ENCODE measurements at regions not wholly inside any gene's neighbourhood (a gene's known extent, or its start where the extent isn't known, plus 50 kb on each side); places are given as distances from the start of the nearest gene placed in this dataset.

- ChIA-PET CTCF (no interaction called here), POLR2A (ENCODE audit: unreplicated experiment) (no interaction called here)
- no peaks in the 10 kb centered on the region for H3K9me2 ChIP-seq (ENCODE audit: insufficient read depth)
- peaks cover 13% of the 10 kb centered on the region; the same call in 1 of the 2 replicates for H3F3A ChIP-seq (ENCODE audit: insufficient read depth, low read depth)
- no peak overlapping the region for H3K27ac ChIP-seq
- intact Hi-C loops (cut with micrococcal nuclease; ENCODE audit: unreplicated experiment), result no loop called here
- peaks cover 66% of the 10 kb centered on the region for H3K4me1 ChIP-seq (replicated peaks; ENCODE audit: insufficient read depth)
- no peak for TF ChIP-seq EZH2 (IDR thresholded peaks at IDR 0.05; ENCODE audit: low read depth)
- TF ChIP-seq, protein P1, sequence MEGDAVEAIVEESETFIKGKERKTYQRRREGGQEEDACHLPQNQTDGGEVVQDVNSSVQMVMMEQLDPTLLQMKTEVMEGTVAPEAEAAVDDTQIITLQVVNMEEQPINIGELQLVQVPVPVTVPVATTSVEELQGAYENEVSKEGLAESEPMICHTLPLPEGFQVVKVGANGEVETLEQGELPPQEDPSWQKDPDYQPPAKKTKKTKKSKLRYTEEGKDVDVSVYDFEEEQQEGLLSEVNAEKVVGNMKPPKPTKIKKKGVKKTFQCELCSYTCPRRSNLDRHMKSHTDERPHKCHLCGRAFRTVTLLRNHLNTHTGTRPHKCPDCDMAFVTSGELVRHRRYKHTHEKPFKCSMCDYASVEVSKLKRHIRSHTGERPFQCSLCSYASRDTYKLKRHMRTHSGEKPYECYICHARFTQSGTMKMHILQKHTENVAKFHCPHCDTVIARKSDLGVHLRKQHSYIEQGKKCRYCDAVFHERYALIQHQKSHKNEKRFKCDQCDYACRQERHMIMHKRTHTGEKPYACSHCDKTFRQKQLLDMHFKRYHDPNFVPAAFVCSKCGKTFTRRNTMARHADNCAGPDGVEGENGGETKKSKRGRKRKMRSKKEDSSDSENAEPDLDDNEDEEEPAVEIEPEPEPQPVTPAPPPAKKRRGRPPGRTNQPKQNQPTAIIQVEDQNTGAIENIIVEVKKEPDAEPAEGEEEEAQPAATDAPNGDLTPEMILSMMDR (conservative IDR thresholded peaks at IDR 0.05), result no peak
- no peak overlapping the region for H3K4me3 ChIP-seq
- no peaks in the 10 kb centered on the region for H4K20me1 ChIP-seq (ENCODE audit: insufficient read depth)
- H3K79me2 ChIP-seq (ENCODE audit: low read depth), result no peaks in the 10 kb centered on the region
- no peak for DNase-seq
- no peaks in the 10 kb centered on the region for H3K9me3 ChIP-seq (ENCODE audit: insufficient read depth, low read depth)
- H2AFZ ChIP-seq, result no peak overlapping the region
- BruUV-seq (replicated peaks), result no TSS peak
- H3K27me3 ChIP-seq (ENCODE audit: insufficient read depth, low read depth), result no peaks in the 10 kb centered on the region
- peak overlapping the region; percentile 26; the same call in 1 of the 2 replicates for H3K4me2 ChIP-seq
- H3K36me3 ChIP-seq (ENCODE audit: low read depth), result no peaks in the 10 kb centered on the region
These were observed 114.7 kb upstream of the WNT4 start for GRCh38 chr1:22257290-22258275.

DNA sequence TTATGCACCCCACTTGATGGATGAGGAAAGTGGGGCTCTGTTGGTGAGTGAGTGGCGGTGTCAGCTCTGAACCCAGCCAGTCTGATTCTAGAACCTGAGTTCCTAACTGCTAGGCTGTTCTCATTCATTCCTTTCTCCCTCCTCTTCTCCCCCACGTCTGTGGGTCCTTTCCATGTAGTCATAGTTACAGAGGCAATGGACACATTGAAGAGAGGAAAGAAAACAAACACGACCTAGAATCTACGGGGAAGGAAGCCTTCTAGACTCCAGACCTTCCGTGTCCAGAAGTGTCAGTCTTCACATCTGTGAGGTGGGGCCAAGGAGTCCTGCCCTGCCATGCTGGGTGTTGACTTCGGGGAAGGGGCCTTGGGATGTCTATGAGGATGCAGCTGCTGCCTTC, 115.8 kb upstream of the WNT4 start:
- Histone ChIP-seq H3K27me3 (ENCODE audit: insufficient read depth, low read depth) (no peaks in the 10 kb centered on the region), H3K4me3 (no peak overlapping the region), H3K27ac (peak overlapping the region; percentile 89), H3K4me2 (peak overlapping the region; percentile 71), H4K20me1 (ENCODE audit: insufficient read depth) (no peaks in the 10 kb centered on the region), H3K36me3 (ENCODE audit: low read depth) (no peaks in the 10 kb centered on the region), H3F3A (ENCODE audit: insufficient read depth, low read depth) (peaks cover 13% of the 10 kb centered on the region; the same call in 1 of the 2 replicates), H3K4me1 (replicated peaks; ENCODE audit: insufficient read depth) (peaks cover 55% of the 10 kb centered on the region), H3K79me2 (ENCODE audit: low read depth) (no peaks in the 10 kb centered on the region), H3K9me2 (ENCODE audit: insufficient read depth) (no peaks in the 10 kb centered on the region), H3K9me3 (ENCODE audit: insufficient read depth, low read depth) (no peaks in the 10 kb centered on the region), H2AFZ (no peak overlapping the region)
- BruUV-seq (replicated peaks), result no TSS peak
- TF ChIP-seq, protein P1 (conservative IDR thresholded peaks at IDR 0.05), result no peak
- TF ChIP-seq EZH2 (IDR thresholded peaks at IDR 0.05; ENCODE audit: low read depth), result no peak
- no peak for DNase-seq
- intact Hi-C loops (cut with micrococcal nuclease; ENCODE audit: unreplicated experiment), result no loop called here
- CTCF ChIA-PET, result no interaction called here
- POLR2A ChIA-PET (ENCODE audit: unreplicated experiment), result no interaction called here

DNA sequence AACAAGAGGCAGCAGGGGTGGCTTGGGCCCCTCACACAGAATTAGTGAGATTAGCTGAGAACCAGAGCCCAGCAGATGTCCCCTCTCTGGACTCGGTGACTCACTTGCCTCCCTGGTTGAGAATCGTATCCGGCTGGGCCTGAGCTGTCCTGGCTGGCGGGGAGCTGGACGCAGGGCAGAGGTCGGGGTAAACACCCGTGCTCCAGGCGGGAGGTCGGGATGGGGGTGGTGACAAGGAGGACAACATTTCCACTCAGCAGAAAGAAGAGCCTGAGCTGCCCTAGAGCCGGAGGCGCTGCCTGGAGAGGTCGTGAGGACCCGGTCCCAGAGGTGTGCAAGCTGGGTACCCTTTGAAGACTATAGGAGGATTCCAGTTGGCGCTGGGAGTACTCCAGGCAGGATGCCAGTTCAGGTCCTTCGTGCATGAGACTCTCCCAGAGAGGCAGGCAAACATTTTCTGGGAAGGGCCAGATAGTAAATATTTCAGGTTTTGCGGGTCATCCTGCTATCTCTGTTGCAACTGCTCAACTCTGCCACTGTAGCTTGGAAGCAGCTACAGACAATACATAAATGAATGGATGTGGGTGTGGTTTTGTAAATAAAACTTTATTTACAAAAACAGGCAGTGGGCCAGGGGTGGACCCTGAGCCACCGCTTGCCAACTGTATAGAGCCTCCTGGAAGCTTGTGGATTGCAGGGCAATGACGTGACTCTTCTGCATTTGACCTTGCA, 116.8 kb upstream of the WNT4 start:
- intact Hi-C loops (cut with micrococcal nuclease; ENCODE audit: unreplicated experiment), result no loop called here
- TF ChIP-seq EZH2 (IDR thresholded peaks at IDR 0.05; ENCODE audit: low read depth), result no peak
- TF ChIP-seq, protein P1 (conservative IDR thresholded peaks at IDR 0.05), result no peak
- H3K4me1 ChIP-seq (replicated peaks; ENCODE audit: insufficient read depth), result peaks cover 56% of the 10 kb centered on the region
- no TSS peak for BruUV-seq (replicated peaks)
- H3K9me3 ChIP-seq (ENCODE audit: insufficient read depth, low read depth), result no peaks in the 10 kb centered on the region
- 0 out of 2 replicates have a peak overlapping the region, but pooled peaks have one; percentile 50 for H2AFZ ChIP-seq
- peak; percentile 43 to 83 for DNase-seq
- POLR2A ChIA-PET (ENCODE audit: unreplicated experiment), result no interaction called here
- H3K27me3 ChIP-seq (ENCODE audit: insufficient read depth, low read depth), result no peaks in the 10 kb centered on the region
- H3K79me2 ChIP-seq (ENCODE audit: low read depth), result no peaks in the 10 kb centered on the region
- CTCF ChIA-PET, result no interaction called here
- no peaks in the 10 kb centered on the region for H3K36me3 ChIP-seq (ENCODE audit: low read depth)
- H4K20me1 ChIP-seq (ENCODE audit: insufficient read depth), result no peaks in the 10 kb centered on the region
- no peaks in the 10 kb centered on the region for H3K9me2 ChIP-seq (ENCODE audit: insufficient read depth)
- peak overlapping the region; percentile 71 for H3K4me2 ChIP-seq
- H3K4me3 ChIP-seq, result peak overlapping the region; percentile 14; the same call in 1 of the 2 replicates
- peaks cover 13% of the 10 kb centered on the region; the same call in 1 of the 2 replicates for H3F3A ChIP-seq (ENCODE audit: insufficient read depth, low read depth)
- peak overlapping the region; percentile 89 for H3K27ac ChIP-seq

All from PC-9 (cell line).